HG03025 (cell line): ENCODE measurements at regions not wholly inside any gene's neighbourhood (a gene's known extent, or its start where the extent isn't known, plus 50 kb on each side); places are given as distances from the start of the nearest gene placed in this dataset.

Experiments used
- ATAC-seq: cut with Tn5 transposase; IDR thresholded peaks from one replicate; pipeline ENCODE4 v1.9.1; 2021; ENCODE audit warnings: mild to moderate bottlenecking, moderate library complexity; ENCODE audit not compliant: unreplicated experiment, low FRiP score

- ATAC-seq: no peak
Observed at GRCh38 chr20:39492223-39492797, 530.2 kb downstream of the DHX35 start.

GRCh38 chr20:39491711-39492110, 529.6 kb downstream of the DHX35 start:
- ATAC-seq: no peak

- no peak for ATAC-seq
Observed at GRCh38 chr20:39489986-39490560, 527.9 kb downstream of the DHX35 start.

GRCh38 chr20:39480276-39481043, 518.3 kb downstream of the DHX35 start:
- ATAC-seq: no peak

GRCh38 chr20:39479196-39479810, 517.2 kb downstream of the DHX35 start:
- ATAC-seq: no peak

- no peak for ATAC-seq
Observed at GRCh38 chr20:39474879-39475278, 512.7 kb downstream of the DHX35 start.

GRCh38 chr20:39473536-39473935, 511.4 kb downstream of the DHX35 start:
- no peak for ATAC-seq

GRCh38 chr20:39468703-39469102, 506.6 kb downstream of the DHX35 start:
- no peak for ATAC-seq

- ATAC-seq: no peak
Observed at GRCh38 chr20:39464238-39464637, 502.1 kb downstream of the DHX35 start.

- no peak for ATAC-seq
Observed at GRCh38 chr20:39462416-39462945, 500.3 kb downstream of the DHX35 start.

- no peak for ATAC-seq
Observed at GRCh38 chr20:39458452-39458851, 496.3 kb downstream of the DHX35 start.

- no peak for ATAC-seq
Observed at GRCh38 chr20:39453890-39454289, 491.7 kb downstream of the DHX35 start.

- ATAC-seq: no peak
Observed at GRCh38 chr20:39452583-39453340, 490.6 kb downstream of the DHX35 start.

GRCh38 chr20:39451386-39451785, 489.2 kb downstream of the DHX35 start:
- ATAC-seq: no peak

- ATAC-seq: no peak
Observed at GRCh38 chr20:39446397-39446796, 484.3 kb downstream of the DHX35 start.

- ATAC-seq: no peak
Observed at GRCh38 chr20:39445095-39445494, 483.0 kb downstream of the DHX35 start.

GRCh38 chr20:39433466-39433865, 471.3 kb downstream of the DHX35 start:
- ATAC-seq: no peak

GRCh38 chr20:39431091-39431880, 469.1 kb downstream of the DHX35 start:
- no peak for ATAC-seq

GRCh38 chr20:39429726-39430125, 467.6 kb downstream of the DHX35 start:
- ATAC-seq: no peak
